ENCODE measurements at regions not wholly inside any gene's neighbourhood (a gene's known extent, or its start where the extent isn't known, plus 50 kb on each side); places are given as distances from the start of the nearest gene placed in this dataset.

GRCh38 chr5:17925276-17925675 lies 291.0 kb downstream of the TAF11L14 start:
- Histone ChIP-seq H3K4me3 (ENCODE audit: low read depth in 1 of 2, low read length in 1 of 2) (no peak overlapping the region), H3K27me3 (no peaks in the 10 kb centered on the region), H3K36me3 (no peaks in the 10 kb centered on the region), H3K4me1 (ENCODE audit: control insufficient read depth in 1 of 2, insufficient read depth in 1 of 2, low read depth in 1 of 2, low read length in 1 of 2) (no peaks in the 10 kb centered on the region), H3K27ac (no peak overlapping the region), H3K9me3 (no peaks in the 10 kb centered on the region)
- TF ChIP-seq, protein P1, sequence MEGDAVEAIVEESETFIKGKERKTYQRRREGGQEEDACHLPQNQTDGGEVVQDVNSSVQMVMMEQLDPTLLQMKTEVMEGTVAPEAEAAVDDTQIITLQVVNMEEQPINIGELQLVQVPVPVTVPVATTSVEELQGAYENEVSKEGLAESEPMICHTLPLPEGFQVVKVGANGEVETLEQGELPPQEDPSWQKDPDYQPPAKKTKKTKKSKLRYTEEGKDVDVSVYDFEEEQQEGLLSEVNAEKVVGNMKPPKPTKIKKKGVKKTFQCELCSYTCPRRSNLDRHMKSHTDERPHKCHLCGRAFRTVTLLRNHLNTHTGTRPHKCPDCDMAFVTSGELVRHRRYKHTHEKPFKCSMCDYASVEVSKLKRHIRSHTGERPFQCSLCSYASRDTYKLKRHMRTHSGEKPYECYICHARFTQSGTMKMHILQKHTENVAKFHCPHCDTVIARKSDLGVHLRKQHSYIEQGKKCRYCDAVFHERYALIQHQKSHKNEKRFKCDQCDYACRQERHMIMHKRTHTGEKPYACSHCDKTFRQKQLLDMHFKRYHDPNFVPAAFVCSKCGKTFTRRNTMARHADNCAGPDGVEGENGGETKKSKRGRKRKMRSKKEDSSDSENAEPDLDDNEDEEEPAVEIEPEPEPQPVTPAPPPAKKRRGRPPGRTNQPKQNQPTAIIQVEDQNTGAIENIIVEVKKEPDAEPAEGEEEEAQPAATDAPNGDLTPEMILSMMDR (IDR thresholded peaks at IDR 0.05): no peak

DNA sequence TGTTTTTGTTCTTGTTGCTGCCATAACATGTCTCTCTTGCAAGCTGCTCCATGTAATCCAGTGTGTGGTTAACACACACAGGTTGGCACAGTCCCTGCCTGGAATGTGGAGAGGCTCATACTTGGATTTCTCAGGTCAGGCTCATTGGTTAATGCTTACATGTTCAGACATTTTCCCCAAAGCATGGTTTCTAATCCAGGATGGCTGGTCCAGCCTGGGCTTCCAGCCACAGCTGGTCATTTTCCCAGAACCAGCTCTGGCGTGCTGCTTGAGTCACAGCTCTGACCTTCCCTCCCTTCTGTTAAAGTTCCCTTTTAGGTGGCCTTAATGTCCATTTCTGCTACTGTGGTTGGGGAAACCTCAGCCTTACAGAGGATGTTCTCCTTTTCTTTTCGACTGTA lies 294.3 kb downstream of the TAF11L14 start:
- Histone ChIP-seq H3K27me3 (no peaks in the 10 kb centered on the region), H3K27ac (no peak overlapping the region), H3K36me3 (no peaks in the 10 kb centered on the region), H3K4me1 (ENCODE audit: control insufficient read depth in 1 of 2, insufficient read depth in 1 of 2, low read depth in 1 of 2, low read length in 1 of 2) (no peaks in the 10 kb centered on the region), H3K4me3 (ENCODE audit: low read depth in 1 of 2, low read length in 1 of 2) (no peak overlapping the region), H3K9me3 (peaks cover 4% of the 10 kb centered on the region)
- TF ChIP-seq, protein P1 (IDR thresholded peaks at IDR 0.05): no peak

DNA sequence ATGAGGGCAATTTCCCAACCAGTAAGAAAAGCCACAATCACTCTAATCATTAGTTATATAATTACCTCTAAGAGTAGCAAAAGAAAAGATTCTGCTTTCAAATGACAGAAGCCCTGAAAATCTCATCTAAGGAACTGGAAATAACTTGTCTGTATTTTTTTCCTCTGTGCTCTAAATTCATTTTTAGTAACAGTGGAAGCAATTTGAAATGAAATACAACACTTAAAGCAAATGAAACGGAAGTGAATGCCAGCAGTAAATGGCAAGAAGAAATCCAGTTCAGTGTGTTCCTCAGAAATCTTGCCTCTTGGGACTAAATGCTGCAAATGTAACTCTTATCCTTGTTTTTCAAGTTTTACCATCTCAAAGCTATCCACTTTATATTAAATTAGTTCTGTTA lies 294.9 kb downstream of the TAF11L14 start:
- TF ChIP-seq, protein P1 (IDR thresholded peaks at IDR 0.05): no peak
- Histone ChIP-seq H3K27ac (no peak overlapping the region), H3K9me3 (peaks cover 4% of the 10 kb centered on the region), H3K36me3 (no peaks in the 10 kb centered on the region), H3K4me1 (ENCODE audit: control insufficient read depth in 1 of 2, insufficient read depth in 1 of 2, low read depth in 1 of 2, low read length in 1 of 2) (no peaks in the 10 kb centered on the region), H3K4me3 (ENCODE audit: low read depth in 1 of 2, low read length in 1 of 2) (no peak overlapping the region), H3K27me3 (no peaks in the 10 kb centered on the region)

DNA sequence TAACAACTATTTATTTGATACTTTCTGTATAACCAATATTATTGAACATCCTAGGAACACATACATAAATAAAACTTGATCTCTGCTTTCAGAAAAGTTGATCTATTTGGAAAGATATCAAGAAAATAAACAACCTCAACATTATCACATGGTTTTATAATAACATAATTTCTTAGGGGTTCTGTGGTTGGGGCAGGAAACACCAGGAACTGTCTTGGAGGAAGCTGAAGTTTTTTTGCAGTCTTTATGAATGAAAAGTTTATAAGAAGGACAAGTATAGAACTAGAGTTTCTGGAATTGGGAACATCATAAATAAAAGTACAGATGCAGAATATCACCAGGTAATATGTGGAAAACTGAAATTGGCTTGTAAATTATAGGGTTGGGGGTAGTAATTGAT lies 296.1 kb downstream of the TAF11L14 start:
- Histone ChIP-seq H3K36me3 (no peaks in the 10 kb centered on the region), H3K4me1 (ENCODE audit: control insufficient read depth in 1 of 2, insufficient read depth in 1 of 2, low read depth in 1 of 2, low read length in 1 of 2) (no peaks in the 10 kb centered on the region), H3K9me3 (peaks cover 4% of the 10 kb centered on the region), H3K4me3 (ENCODE audit: low read depth in 1 of 2, low read length in 1 of 2) (no peak overlapping the region), H3K27ac (no peak overlapping the region), H3K27me3 (no peaks in the 10 kb centered on the region)
- TF ChIP-seq, protein P1 (IDR thresholded peaks at IDR 0.05): no peak

- TF ChIP-seq, protein P1 (IDR thresholded peaks at IDR 0.05): no peak
These were observed 309.8 kb downstream of the TAF11L14 start for GRCh38 chr5:17944046-17944445.

GRCh38 chr5:17947029-17947428 lies 312.8 kb downstream of the TAF11L14 start:
- no peaks in the 10 kb centered on the region for H3K36me3 ChIP-seq
- no peak overlapping the region for H3K27ac ChIP-seq
- no peak overlapping the region for H3K4me3 ChIP-seq (ENCODE audit: low read depth in 1 of 2, low read length in 1 of 2)
- H3K4me1 ChIP-seq (ENCODE audit: control insufficient read depth in 1 of 2, insufficient read depth in 1 of 2, low read depth in 1 of 2, low read length in 1 of 2): no peaks in the 10 kb centered on the region
- H3K9me3 ChIP-seq: no peaks in the 10 kb centered on the region
- TF ChIP-seq, protein P1 (IDR thresholded peaks at IDR 0.05): no peak
- H3K27me3 ChIP-seq: no peaks in the 10 kb centered on the region

More at GRCh38 chr5:17944046-17944445, 309.8 kb downstream of the TAF11L14 start:
- Histone ChIP-seq H3K4me1 (ENCODE audit: control insufficient read depth in 1 of 2, insufficient read depth in 1 of 2, low read depth in 1 of 2, low read length in 1 of 2) (no peaks in the 10 kb centered on the region), H3K9me3 (no peaks in the 10 kb centered on the region), H3K27me3 (no peaks in the 10 kb centered on the region), H3K36me3 (no peaks in the 10 kb centered on the region), H3K4me3 (ENCODE audit: low read depth in 1 of 2, low read length in 1 of 2) (no peak overlapping the region), H3K27ac (no peak overlapping the region)
